ENCODE measurements at regions not wholly inside any gene's neighbourhood (a gene's known extent, or its start where the extent isn't known, plus 50 kb on each side); places are given as distances from the start of the nearest gene placed in this dataset.
"Not testable (repeated sequence)": the region's sequence is repeated elsewhere in the genome, so short reads cannot be mapped to it uniquely, and the experiment has no call there.

DNA sequence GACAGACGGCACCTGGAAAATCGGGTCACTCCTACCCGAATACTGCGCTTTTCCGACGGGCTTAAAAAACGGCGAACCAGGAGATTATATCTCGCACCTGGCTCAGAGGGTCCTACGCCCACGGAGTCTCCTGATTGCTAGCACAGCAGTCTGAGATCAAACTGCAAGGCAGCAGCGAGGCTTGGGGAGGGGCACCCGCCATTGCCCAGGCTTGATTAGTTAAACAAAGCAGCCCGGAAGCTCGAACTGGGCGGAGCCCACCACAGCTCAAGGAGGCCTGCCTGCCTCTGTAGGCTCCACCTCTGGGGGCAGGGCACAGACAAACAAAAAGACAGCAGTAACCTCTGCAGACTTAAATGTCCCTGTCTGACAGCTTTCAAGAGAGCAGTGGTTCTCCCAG lies 197.5 kb upstream of the FAT3 start:
- TF ChIP-seq, protein P1, sequence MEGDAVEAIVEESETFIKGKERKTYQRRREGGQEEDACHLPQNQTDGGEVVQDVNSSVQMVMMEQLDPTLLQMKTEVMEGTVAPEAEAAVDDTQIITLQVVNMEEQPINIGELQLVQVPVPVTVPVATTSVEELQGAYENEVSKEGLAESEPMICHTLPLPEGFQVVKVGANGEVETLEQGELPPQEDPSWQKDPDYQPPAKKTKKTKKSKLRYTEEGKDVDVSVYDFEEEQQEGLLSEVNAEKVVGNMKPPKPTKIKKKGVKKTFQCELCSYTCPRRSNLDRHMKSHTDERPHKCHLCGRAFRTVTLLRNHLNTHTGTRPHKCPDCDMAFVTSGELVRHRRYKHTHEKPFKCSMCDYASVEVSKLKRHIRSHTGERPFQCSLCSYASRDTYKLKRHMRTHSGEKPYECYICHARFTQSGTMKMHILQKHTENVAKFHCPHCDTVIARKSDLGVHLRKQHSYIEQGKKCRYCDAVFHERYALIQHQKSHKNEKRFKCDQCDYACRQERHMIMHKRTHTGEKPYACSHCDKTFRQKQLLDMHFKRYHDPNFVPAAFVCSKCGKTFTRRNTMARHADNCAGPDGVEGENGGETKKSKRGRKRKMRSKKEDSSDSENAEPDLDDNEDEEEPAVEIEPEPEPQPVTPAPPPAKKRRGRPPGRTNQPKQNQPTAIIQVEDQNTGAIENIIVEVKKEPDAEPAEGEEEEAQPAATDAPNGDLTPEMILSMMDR (IDR thresholded peaks at IDR 0.05; ENCODE audit: poor library complexity) = not testable (repeated sequence)
- TF ChIP-seq EZH2 (IDR thresholded peaks at IDR 0.05; ENCODE audit: borderline replicate concordance); EZH2phosphoT487 (IDR thresholded peaks at IDR 0.05; ENCODE audit: low read depth, severe bottlenecking, unreplicated experiment): not testable (repeated sequence)

Data from hepatocyte (in vitro differentiated cells).